A549 (cell line): ENCODE measurements at regions not wholly inside any gene's neighbourhood (a gene's known extent, or its start where the extent isn't known, plus 50 kb on each side); places are given as distances from the start of the nearest gene placed in this dataset.
"Not testable (repeated sequence)": the region's sequence is repeated elsewhere in the genome, so short reads cannot be mapped to it uniquely, and the experiment has no call there.

Source experiments
- ATAC-seq, 2 experiments: fragments of 200-7000 bp in 1 of 2; fragments of >200 bp in 1 of 2; cut with Nextera tagmentation in 1 of 2; cut with Tn5 transposase in 1 of 2; 3 replicates each; pipeline versions ENCODE4 v1.8.0 to v1.9.1; 2018 to 2020; ENCODE audit warnings: mild to moderate bottlenecking in 1 of 2, moderate library complexity in 1 of 2
- CTCF ChIA-PET: fragments of 300-600 bp; sonication (Branson Sonifier 250); formaldehyde crosslinking; extraction: SDS; loops from one replicate; lab custom pipeline; 2021; ENCODE audit warnings: antibody characterized with exemption, inconsistent platforms; lab: Yijun Ruan, JAX
- POLR2A ChIA-PET: fragments of 350-600 bp; formaldehyde crosslinking; extraction: SDS; loops from one replicate; lab custom pipeline; 2021; ENCODE audit warnings: antibody characterized with exemption, inconsistent platforms; lab: Yijun Ruan, JAX
- DNase-seq, 2 experiments: peaks; one replicate each; pipeline versions ENCODE4 v3.0.0 to v3.0.0-alpha.2; 2011 to 2016; ENCODE audit warnings: low read depth in 1 of 2, low spot score in 1 of 2
- FAIRE-seq: peaks from 2 replicates; lab custom pipeline; 2011; peaks lifted over from hg19 to GRCh38; lab: Jason Lieb, UNC
- H3K27ac ChIP-seq, 2 experiments: fragments of >200 bp; sonication (Bioruptor Twin); formaldehyde crosslinking; 3 replicates each; pipeline ENCODE4 v1.5.1; 2016 to 2017
- H3K4me1 ChIP-seq: fragments of >200 bp; sonication (Bioruptor Twin); formaldehyde crosslinking; 3 replicates; pipeline ENCODE4 v1.6.1; 2016
- H3K4me2 ChIP-seq: fragments of >200 bp; sonication (Bioruptor Twin); formaldehyde crosslinking; 3 replicates; pipeline ENCODE4 v1.6.1; 2016
- H3K4me3 ChIP-seq: fragments of >200 bp; sonication (Bioruptor Twin); formaldehyde crosslinking; 3 replicates; pipeline ENCODE4 v1.5.1; 2016
- H3K9me3 ChIP-seq: fragments of >200 bp; sonication (Bioruptor Twin); formaldehyde crosslinking; 3 replicates; pipeline ENCODE4 v1.6.1; 2016
- ATOH8 ChIP-seq: fragments of 250-450 bp; sonication (Bioruptor Pico); IDR thresholded peaks from 2 replicates; pipeline ENCODE4 v1.5.0; 2020; ENCODE audit warnings: low read depth, mild to moderate bottlenecking, moderate library complexity
- BHLHE40 ChIP-seq: IDR thresholded peaks from 2 replicates; pipeline ENCODE4 v1.6.1; 2012; ENCODE audit warnings: low read depth, low read length, inconsistent platforms
- CBX2 ChIP-seq: fragments of 200-600 bp; sonication (generic); IDR thresholded peaks from 2 replicates; pipeline ENCODE4 v1.6.1; 2016; ENCODE audit warnings: low read depth, mild to moderate bottlenecking, borderline replicate concordance
- CBX8 ChIP-seq: fragments of 200-600 bp; sonication (generic); IDR thresholded peaks from 2 replicates; pipeline ENCODE4 v1.6.1; 2016
- CHD2 ChIP-seq: fragments of 150-350 bp; IDR thresholded peaks from 2 replicates; pipeline ENCODE4 v1.6.1; 2014; ENCODE audit warnings: low read length; ENCODE audit not compliant: partially characterized antibody
- ESRRA ChIP-seq: fragments of 150-350 bp; IDR thresholded peaks from 2 replicates; pipeline ENCODE4 v1.6.1; 2014; ENCODE audit warnings: mild to moderate bottlenecking, low read length, borderline replicate concordance
- FOSL2 ChIP-seq, 2 experiments: fragments of 450-650 bp in 1 of 2; fragments of >200 bp in 1 of 2; sonication (Bioruptor Twin) in 1 of 2; formaldehyde crosslinking; IDR thresholded peaks; 2 replicates each; pipeline versions ENCODE4 v1.5.0 to v1.6.1; 2016 to 2020; ENCODE audit warnings: mild to moderate bottlenecking in 1 of 2, moderate library complexity in 1 of 2
- HDAC2 ChIP-seq: fragments of 200-600 bp; sonication (generic); IDR thresholded peaks from 2 replicates; pipeline ENCODE4 v1.6.1; 2016
- HEYL ChIP-seq: fragments of 250-450 bp; sonication (Bioruptor Pico); IDR thresholded peaks from 2 replicates; pipeline ENCODE4 v1.8.0; 2021; ENCODE audit warnings: mild to moderate bottlenecking, moderate library complexity
- HMGXB4 ChIP-seq: fragments of 250-450 bp; sonication (Bioruptor Pico); IDR thresholded peaks from 2 replicates; pipeline ENCODE4 v1.5.0; 2021; ENCODE audit warnings: mild to moderate bottlenecking, moderate library complexity, borderline replicate concordance
- HOXA7 ChIP-seq: fragments of 250-450 bp; sonication (Bioruptor Pico); IDR thresholded peaks from 2 replicates; pipeline ENCODE4 v1.5.0; 2020; ENCODE audit warnings: mild to moderate bottlenecking, moderate library complexity
- MAFK ChIP-seq: fragments of 450-650 bp; IDR thresholded peaks from 2 replicates; pipeline ENCODE4 v1.6.1; 2014; ENCODE audit not compliant: partially characterized antibody
- MAZ ChIP-seq: fragments of 150-350 bp; IDR thresholded peaks from 2 replicates; pipeline ENCODE4 v1.6.1; 2014; ENCODE audit warnings: antibody characterized with exemption, low read depth, low read length, borderline replicate concordance
- MYC ChIP-seq: IDR thresholded peaks from 2 replicates; pipeline ENCODE4 v1.6.1; 2012; ENCODE audit warnings: mild to moderate bottlenecking, inconsistent platforms, low read length, improper control_type of control experiment, borderline replicate concordance
- NFE2L2 ChIP-seq: fragments of 150-350 bp; conservative IDR thresholded peaks from 2 replicates; pipeline ENCODE4 v1.6.1; 2014; ENCODE audit warnings: low read length
- NPAS2 ChIP-seq: fragments of 250-450 bp; sonication (Bioruptor Pico); IDR thresholded peaks from 2 replicates; pipeline ENCODE4 v1.8.0; 2022; ENCODE audit warnings: mild to moderate bottlenecking, moderate library complexity, borderline replicate concordance
- NR3C1 ChIP-seq: fragments of >200 bp; sonication (Bioruptor Twin); formaldehyde crosslinking; IDR thresholded peaks from 3 replicates; pipeline ENCODE4 v1.6.1; 2017
- PHF8 ChIP-seq: fragments of 200-600 bp; sonication (generic); IDR thresholded peaks from 2 replicates; pipeline ENCODE4 v1.6.1; 2016; ENCODE audit warnings: low read depth, mild to moderate bottlenecking, antibody characterized with exemption, moderate library complexity, borderline replicate concordance
- POLR2AphosphoS2 ChIP-seq: conservative IDR thresholded peaks from 2 replicates; pipeline ENCODE4 v1.6.1; 2012; ENCODE audit warnings: low read length, improper control_type of control experiment, inconsistent platforms
- RFX5 ChIP-seq: fragments of 450-650 bp; IDR thresholded peaks from 2 replicates; pipeline ENCODE4 v1.7.1; 2014; ENCODE audit warnings: antibody characterized with exemption, mild to moderate bottlenecking, moderate library complexity
- SREBF2 ChIP-seq: fragments of 450-650 bp; IDR thresholded peaks from 2 replicates; pipeline ENCODE4 v1.6.1; 2014; ENCODE audit warnings: mild to moderate bottlenecking, moderate library complexity
- ZFP36 ChIP-seq: fragments of 450-650 bp; IDR thresholded peaks from 2 replicates; pipeline ENCODE4 v1.6.1; 2014; ENCODE audit warnings: borderline replicate concordance; ENCODE audit not compliant: partially characterized antibody
- WGBS: methylation state at CpG from one replicate; pipeline ENCODE4 v1.1.6; 2017; ENCODE audit errors: missing lambda C conversion rate; 5-methylcytosine and 5-hydroxymethylcytosine counted together

GRCh38 chr19:23984911-23985310 lies 70.2 kb downstream of the ZNF726 start:
- DNase-seq, FAIRE-seq, CTCF ChIA-PET, H3K4me2 ChIP-seq, H3K4me3 ChIP-seq, H3K4me1 ChIP-seq, ATAC-seq, H3K27ac ChIP-seq, POLR2A ChIA-PET: not testable (repeated sequence)
- 0% methylated on average over 1 of the region's 1 CpG for WGBS
- peaks cover 18% of the 10 kb centered on the region; the same call in 2 of the 3 replicates for H3K9me3 ChIP-seq

- ChIA-PET CTCF (interaction anchor here (0.6 kb wide), 1 partner anchor 123 kb away, joined by 6 read pairs; no protein-coding TSS in a partner anchor), POLR2A (no interaction called here)
- Histone ChIP-seq H3K27ac (no peak overlapping the region), H3K9me3 (peaks cover 18% of the 10 kb centered on the region; the same call in 2 of the 3 replicates), H3K4me3 (no peak overlapping the region), H3K4me2 (no peak overlapping the region)
- FAIRE-seq (no peak), ATAC-seq (no peak)
- WGBS, result 12% methylated on average over 1 of the region's 1 CpG
- TF ChIP-seq CBX8 (no peak), PHF8 (no peak), ZFP36 (no peak), HMGXB4 (CRISPR knock-in tag) (no peak), CBX2 (no peak), HOXA7 (CRISPR knock-in tag) (no peak), CHD2 (no peak), SREBF2 (no peak), MYC (no peak), RFX5 (no peak), MAZ (no peak), BHLHE40 (no peak), NR3C1 (no peak), ATOH8 (CRISPR knock-in tag) (no peak), ESRRA (no peak), NPAS2 (CRISPR knock-in tag) (no peak), HEYL (CRISPR knock-in tag) (no peak), POLR2AphosphoS2 (no peak), FOSL2 (IDR thresholded peaks at IDR 0.05) (no peak), FOSL2 (CRISPR knock-in tag; IDR thresholded peaks at IDR 0.05) (no peak), HDAC2 (no peak)
- TF ChIP-seq, all 56 proteins: peak for 0
- DNase-seq, result no peak
- no peaks in the 10 kb centered on the region for H3K4me1 ChIP-seq
These were observed 71.9 kb downstream of the ZNF726 start for GRCh38 chr19:23986623-23987022.

- no peak overlapping the region for H3K4me2 ChIP-seq
- H3K4me1 ChIP-seq, result no peaks in the 10 kb centered on the region
- WGBS, result 30% methylated on average over 1 of the region's 1 CpG
- no peak overlapping the region for H3K4me3 ChIP-seq
- CTCF ChIA-PET, result no interaction called here
- no peak overlapping the region for H3K27ac ChIP-seq
- POLR2A ChIA-PET, result no interaction called here
- no peak for TF ChIP-seq BHLHE40
- peak; percentile 45; the same call in 1 of the 2 replicates for TF ChIP-seq NFE2L2
- peak; percentile 51 for TF ChIP-seq MAFK
- FAIRE-seq (no peak), ATAC-seq (no peak), DNase-seq (peak in 1 of 2 experiments; percentile 12)
- H3K9me3 ChIP-seq, result peaks cover 34% of the 10 kb centered on the region; the same call in 2 of the 3 replicates
These were observed 76.5 kb downstream of the ZNF726 start for GRCh38 chr19:23991170-23991569.
